ENCODE measurements at regions not wholly inside any gene's neighbourhood (a gene's known extent, or its start where the extent isn't known, plus 50 kb on each side); places are given as distances from the start of the nearest gene placed in this dataset.

DNA sequence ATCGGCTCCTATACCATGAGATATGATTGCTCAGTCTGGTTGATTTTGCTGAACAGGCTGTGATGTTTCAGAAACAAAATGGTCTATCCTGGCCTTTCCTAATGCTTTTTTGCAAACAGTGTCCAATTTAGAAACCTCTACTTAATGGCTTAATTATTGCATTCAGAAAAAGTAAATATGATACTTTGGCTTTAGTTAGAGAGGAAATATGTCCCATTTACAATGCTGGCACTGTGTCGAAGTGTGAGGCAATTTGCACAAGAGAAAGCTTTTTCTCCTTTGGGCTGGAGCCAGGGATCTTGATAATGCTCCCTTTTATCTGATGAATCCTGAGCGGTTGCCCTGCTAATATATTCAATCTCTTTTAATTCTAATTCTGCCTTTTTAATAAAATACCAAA lies 418.9 kb downstream of the EPHA4 start:
- TF ChIP-seq POLR2AphosphoS5 (IDR thresholded peaks at IDR 0.05) (no peak), POLR2A (IDR thresholded peaks at IDR 0.05) (no peak)
- TF ChIP-seq, protein P1, sequence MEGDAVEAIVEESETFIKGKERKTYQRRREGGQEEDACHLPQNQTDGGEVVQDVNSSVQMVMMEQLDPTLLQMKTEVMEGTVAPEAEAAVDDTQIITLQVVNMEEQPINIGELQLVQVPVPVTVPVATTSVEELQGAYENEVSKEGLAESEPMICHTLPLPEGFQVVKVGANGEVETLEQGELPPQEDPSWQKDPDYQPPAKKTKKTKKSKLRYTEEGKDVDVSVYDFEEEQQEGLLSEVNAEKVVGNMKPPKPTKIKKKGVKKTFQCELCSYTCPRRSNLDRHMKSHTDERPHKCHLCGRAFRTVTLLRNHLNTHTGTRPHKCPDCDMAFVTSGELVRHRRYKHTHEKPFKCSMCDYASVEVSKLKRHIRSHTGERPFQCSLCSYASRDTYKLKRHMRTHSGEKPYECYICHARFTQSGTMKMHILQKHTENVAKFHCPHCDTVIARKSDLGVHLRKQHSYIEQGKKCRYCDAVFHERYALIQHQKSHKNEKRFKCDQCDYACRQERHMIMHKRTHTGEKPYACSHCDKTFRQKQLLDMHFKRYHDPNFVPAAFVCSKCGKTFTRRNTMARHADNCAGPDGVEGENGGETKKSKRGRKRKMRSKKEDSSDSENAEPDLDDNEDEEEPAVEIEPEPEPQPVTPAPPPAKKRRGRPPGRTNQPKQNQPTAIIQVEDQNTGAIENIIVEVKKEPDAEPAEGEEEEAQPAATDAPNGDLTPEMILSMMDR (IDR thresholded peaks at IDR 0.05 in 8 of 11, conservative IDR thresholded peaks at IDR 0.05 in 3 of 11), result no peak
- H3K9me3 ChIP-seq, result no peaks in the 10 kb centered on the region
- DNase-seq, result no peak
- no peak overlapping the region for H3K4me3 ChIP-seq
- intact Hi-C loops (cut with DNase I; ENCODE audit: low total_unique reads), result no loop called here
- H3K27ac ChIP-seq, result no peak overlapping the region
- no peaks in the 10 kb centered on the region for H3K36me3 ChIP-seq
- WGBS, 5 donors, result 64 to 78% (median 74%) methylated on average over 3 of the region's 3 CpGs
- no peaks in the 10 kb centered on the region for H3K4me1 ChIP-seq
- H3K27me3 ChIP-seq (replicated peaks in 1 of 7), result no peaks in the 10 kb centered on the region

DNA sequence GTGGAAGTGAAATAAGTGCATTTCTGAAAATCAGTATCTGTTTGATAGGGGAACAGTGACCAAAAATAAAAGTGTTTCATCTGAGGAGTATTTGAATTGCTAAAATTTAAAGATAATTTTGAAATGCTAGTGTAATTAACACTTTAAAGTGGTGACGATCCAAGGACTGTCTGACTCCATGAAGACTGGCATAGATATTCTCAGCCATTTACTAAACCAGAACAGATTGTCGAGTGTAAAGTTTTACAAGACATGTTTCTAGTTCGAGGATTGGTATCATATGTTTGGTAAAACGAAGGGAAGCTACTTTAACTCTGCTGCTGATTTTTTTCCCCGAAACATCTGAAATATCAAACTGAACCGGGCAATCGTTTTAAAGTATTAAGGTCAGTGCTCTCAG lies 417.9 kb downstream of the EPHA4 start:
- intact Hi-C loops (cut with DNase I; ENCODE audit: low total_unique reads), result no loop called here
- DNase-seq, result no peak
- Histone ChIP-seq H3K4me3 (no peak overlapping the region), H3K36me3 (no peaks in the 10 kb centered on the region), H3K27ac (no peak overlapping the region), H3K9me3 (no peaks in the 10 kb centered on the region), H3K4me1 (no peaks in the 10 kb centered on the region), H3K27me3 (replicated peaks in 1 of 7) (no peaks in the 10 kb centered on the region)
- TF ChIP-seq, protein P1 (IDR thresholded peaks at IDR 0.05 in 8 of 11, conservative IDR thresholded peaks at IDR 0.05 in 3 of 11), result no peak
- TF ChIP-seq POLR2A (IDR thresholded peaks at IDR 0.05) (no peak), POLR2AphosphoS5 (IDR thresholded peaks at IDR 0.05) (no peak)
- 89 to 96% (median 91%) methylated on average over 7 of the region's 7 CpGs for WGBS, 5 donors

DNA sequence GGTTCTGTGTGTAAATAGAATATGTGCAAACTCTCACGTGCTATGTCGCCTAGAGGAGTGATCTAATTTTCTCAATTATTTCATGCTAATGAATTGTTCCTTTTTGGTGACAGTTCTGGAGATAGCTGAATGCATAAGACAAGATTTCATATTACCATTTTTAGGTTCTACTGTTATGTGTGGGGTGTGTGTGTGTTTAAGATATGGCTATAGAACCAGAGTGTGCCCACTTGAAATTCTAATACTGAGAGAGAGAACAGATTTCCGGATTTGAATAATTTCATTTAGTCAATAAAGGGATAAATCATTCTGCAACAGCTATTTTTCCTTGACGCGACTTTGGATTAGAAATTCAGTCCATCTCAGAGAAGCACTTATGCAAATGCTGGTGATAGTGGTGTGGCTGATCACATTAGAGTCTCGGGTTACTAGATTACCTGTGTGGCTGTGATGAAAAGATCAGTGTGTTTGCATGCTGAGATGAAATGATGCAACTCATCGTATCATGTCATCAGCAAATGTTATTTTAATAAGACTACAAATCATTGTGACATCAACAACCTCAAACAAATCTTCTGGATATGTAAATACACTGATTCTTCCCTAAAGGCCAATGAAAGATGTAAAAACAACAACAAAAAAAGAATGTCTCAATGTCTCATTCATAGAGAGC lies 415.9 kb downstream of the EPHA4 start:
- H3K27ac ChIP-seq, result no peak overlapping the region

DNA sequence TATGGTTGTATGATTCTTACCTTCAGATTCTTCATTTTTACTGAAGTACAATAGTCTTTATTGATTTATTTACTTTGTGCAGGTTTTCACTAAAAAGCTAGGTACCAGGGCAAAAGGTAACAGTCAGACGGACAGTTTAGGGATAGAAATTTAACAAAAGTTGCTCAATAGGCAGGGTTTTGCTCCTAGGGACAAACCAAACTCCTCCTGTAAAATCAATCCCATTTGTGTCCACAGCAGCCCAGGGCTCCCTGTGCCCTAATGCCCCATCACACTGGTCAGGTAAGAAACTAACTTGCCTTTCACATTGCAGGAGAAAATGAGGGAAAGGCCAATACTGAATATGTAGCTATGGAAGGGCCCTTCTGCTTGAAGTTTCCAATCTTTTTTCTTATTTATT lies 410.9 kb downstream of the EPHA4 start:
- Histone ChIP-seq H3K4me1 (no peaks in the 10 kb centered on the region), H3K27ac (no peak overlapping the region), H3K27me3 (replicated peaks in 1 of 7) (no peaks in the 10 kb centered on the region), H3K36me3 (no peaks in the 10 kb centered on the region), H3K4me3 (no peak overlapping the region), H3K9me3 (no peaks in the 10 kb centered on the region)
- 71 to 100% (median 86%) methylated on average over 1 of the region's 1 CpG for WGBS, 5 donors
- intact Hi-C loops (cut with DNase I; ENCODE audit: low total_unique reads), result no loop called here
- no peak for TF ChIP-seq POLR2A (IDR thresholded peaks at IDR 0.05)
- no peak for TF ChIP-seq POLR2AphosphoS5 (IDR thresholded peaks at IDR 0.05)
- TF ChIP-seq, protein P1 (IDR thresholded peaks at IDR 0.05 in 8 of 11, conservative IDR thresholded peaks at IDR 0.05 in 3 of 11), result no peak
- no peak for DNase-seq

More for the DNA sequence above, 415.9 kb downstream of the EPHA4 start:
- WGBS, 5 donors, result 88 to 95% (median 89%) methylated on average over 7 of the region's 7 CpGs
- Histone ChIP-seq H3K27me3 (replicated peaks in 1 of 7) (no peaks in the 10 kb centered on the region), H3K4me3 (no peak overlapping the region), H3K36me3 (no peaks in the 10 kb centered on the region), H3K9me3 (no peaks in the 10 kb centered on the region), H3K4me1 (no peaks in the 10 kb centered on the region)
- intact Hi-C loops (cut with DNase I; ENCODE audit: low total_unique reads), result no loop called here
- TF ChIP-seq POLR2AphosphoS5 (IDR thresholded peaks at IDR 0.05) (no peak), POLR2A (IDR thresholded peaks at IDR 0.05) (no peak)
- TF ChIP-seq, protein P1 (IDR thresholded peaks at IDR 0.05 in 8 of 11, conservative IDR thresholded peaks at IDR 0.05 in 3 of 11), result no peak
- DNase-seq, result no peak
